OCI-LY7 (cell line): ENCODE measurements at regions not wholly inside any gene's neighbourhood (a gene's known extent, or its start where the extent isn't known, plus 50 kb on each side); places are given as distances from the start of the nearest gene placed in this dataset.

ENCODE experiments used
- BruUV-seq: library from RNA; stranded (reverse); fragments of 400-500 nt; replicated peaks from 2 replicates; lab custom pipeline; 2021; lab: Mats Ljungman, UMichigan
- CTCF ChIA-PET: fragments of 300-600 bp; sonication (Branson Sonifier 250); formaldehyde crosslinking; loops from one replicate; lab custom pipeline; 2022; ENCODE audit warnings: antibody characterized with exemption; ENCODE audit not compliant: unreplicated experiment; lab: Charles Lee
- POLR2A ChIA-PET: fragments of 300-600 bp; sonication (Branson Sonifier 250); formaldehyde crosslinking; loops from one replicate; lab custom pipeline; 2022; ENCODE audit warnings: antibody characterized with exemption; lab: Charles Lee
- DNase-seq: peaks from one replicate; pipeline ENCODE4 v3.0.0-alpha.2; 2015; ENCODE audit warnings: low spot score
- H2AFZ ChIP-seq: fragments of 200-600 bp; sonication (generic), shearing (Covaris generic); 2 replicates; pipeline ENCODE4 v1.6.1; 2014; ENCODE audit warnings: mild to moderate bottlenecking, antibody characterized with exemption, low read length, moderate library complexity
- H3K27ac ChIP-seq: fragments of 200-600 bp; sonication (generic); 2 replicates; pipeline ENCODE4 v1.5.1; 2014; ENCODE audit warnings: mixed run types, low read depth, mild to moderate bottlenecking, moderate library complexity, low read length, inconsistent platforms; ENCODE audit not compliant: poor library complexity, severe bottlenecking
- H3K36me3 ChIP-seq: fragments of 200-600 bp; sonication (generic); 2 replicates; pipeline ENCODE4 v1.6.1; 2014; ENCODE audit warnings: mild to moderate bottlenecking, antibody characterized with exemption, low read length, moderate library complexity, mixed read lengths; ENCODE audit not compliant: insufficient read depth
- H3K4me1 ChIP-seq: fragments of 200-600 bp; sonication (generic); 2 replicates; pipeline ENCODE4 v1.5.1; 2014; ENCODE audit warnings: mild to moderate bottlenecking, low read length; ENCODE audit not compliant: insufficient read depth, poor library complexity, severe bottlenecking
- H3K4me2 ChIP-seq: fragments of 200-600 bp; sonication (generic); 2 replicates; pipeline ENCODE4 v1.6.1; 2014; ENCODE audit warnings: mild to moderate bottlenecking, low read length
- H3K4me3 ChIP-seq: fragments of 200-600 bp; sonication (generic); 2 replicates; pipeline ENCODE4 v1.5.1; 2014; ENCODE audit warnings: mild to moderate bottlenecking, low read depth, low read length; ENCODE audit not compliant: poor library complexity, severe bottlenecking
- H3K79me2 ChIP-seq: fragments of 200-600 bp; sonication (generic); 2 replicates; pipeline ENCODE4 v1.6.1; 2016; ENCODE audit warnings: low read depth, mild to moderate bottlenecking, low read length, moderate library complexity, mixed read lengths; ENCODE audit not compliant: insufficient read depth
- H3K9me2 ChIP-seq: fragments of 200-600 bp; sonication (generic); 2 replicates; pipeline ENCODE4 v1.6.1; 2016; ENCODE audit warnings: mild to moderate bottlenecking, low read length, mixed read lengths; ENCODE audit not compliant: insufficient read depth
- H3K9me3 ChIP-seq: fragments of 200-600 bp; sonication (generic); 2 replicates; pipeline ENCODE4 v1.6.1; 2014; ENCODE audit warnings: mild to moderate bottlenecking, mixed run types, low read length, mixed read lengths
- H4K20me1 ChIP-seq: fragments of 200-600 bp; sonication (generic); 2 replicates; pipeline ENCODE4 v1.6.1; 2014; ENCODE audit warnings: mild to moderate bottlenecking, antibody characterized with exemption, low read length, moderate library complexity, mixed read lengths; ENCODE audit not compliant: insufficient read depth
- EZH2phosphoT487 ChIP-seq: fragments of 200-600 bp; sonication (generic); IDR thresholded peaks from 2 replicates; pipeline ENCODE4 v1.6.1; 2018; ENCODE audit warnings: low read depth, borderline replicate concordance, mild to moderate bottlenecking, mixed run types, antibody characterized with exemption, low read length, moderate library complexity, mixed read lengths
- intact Hi-C: fragments of 100-400 bp; cut with micrococcal nuclease; formaldehyde crosslinking; loops from one replicate; pipeline ENCODE4 v1.10.0; 2022; ENCODE audit not compliant: unreplicated experiment
- TF ChIP-seq, protein P1 (sequence below): fragments of 200-600 bp; sonication (generic); conservative IDR thresholded peaks from 2 replicates; pipeline ENCODE4 v1.5.1; 2014; ENCODE audit warnings: mild to moderate bottlenecking, antibody characterized with exemption, low read length, moderate library complexity, mixed read lengths

DNA sequence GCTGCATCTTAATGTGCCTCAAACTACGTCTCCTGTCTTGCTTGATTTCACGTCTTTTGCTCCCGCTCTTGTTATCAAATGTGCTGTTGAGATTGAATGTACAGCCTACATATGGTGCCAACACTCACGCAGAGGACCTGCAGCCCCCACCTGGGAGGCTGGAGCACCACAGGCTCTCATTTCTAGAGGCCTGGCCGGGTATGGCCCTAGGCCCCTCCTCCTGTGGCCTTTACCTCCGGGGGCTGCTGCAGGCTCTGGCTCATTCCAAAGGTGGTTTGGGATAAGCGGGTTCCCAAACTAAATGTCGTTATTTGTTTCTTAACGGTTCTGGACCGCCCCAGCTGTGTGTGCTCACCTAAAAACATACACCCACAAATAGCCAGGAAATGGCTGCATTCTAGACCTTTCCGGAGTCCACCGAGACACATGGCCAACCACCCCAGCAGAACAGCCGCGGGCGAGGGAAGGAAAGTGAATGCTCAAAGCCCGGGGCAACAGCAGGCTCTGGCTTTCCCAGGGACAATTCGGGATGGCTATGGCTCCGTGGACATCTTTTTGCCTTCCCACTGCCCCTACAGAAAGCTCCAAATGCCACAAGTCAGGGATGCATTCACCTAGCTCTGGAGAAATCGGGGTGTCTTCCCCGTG lies 105.9 kb downstream of the ENGASE start:
- no peak for TF ChIP-seq EZH2phosphoT487
- TF ChIP-seq, protein P1, sequence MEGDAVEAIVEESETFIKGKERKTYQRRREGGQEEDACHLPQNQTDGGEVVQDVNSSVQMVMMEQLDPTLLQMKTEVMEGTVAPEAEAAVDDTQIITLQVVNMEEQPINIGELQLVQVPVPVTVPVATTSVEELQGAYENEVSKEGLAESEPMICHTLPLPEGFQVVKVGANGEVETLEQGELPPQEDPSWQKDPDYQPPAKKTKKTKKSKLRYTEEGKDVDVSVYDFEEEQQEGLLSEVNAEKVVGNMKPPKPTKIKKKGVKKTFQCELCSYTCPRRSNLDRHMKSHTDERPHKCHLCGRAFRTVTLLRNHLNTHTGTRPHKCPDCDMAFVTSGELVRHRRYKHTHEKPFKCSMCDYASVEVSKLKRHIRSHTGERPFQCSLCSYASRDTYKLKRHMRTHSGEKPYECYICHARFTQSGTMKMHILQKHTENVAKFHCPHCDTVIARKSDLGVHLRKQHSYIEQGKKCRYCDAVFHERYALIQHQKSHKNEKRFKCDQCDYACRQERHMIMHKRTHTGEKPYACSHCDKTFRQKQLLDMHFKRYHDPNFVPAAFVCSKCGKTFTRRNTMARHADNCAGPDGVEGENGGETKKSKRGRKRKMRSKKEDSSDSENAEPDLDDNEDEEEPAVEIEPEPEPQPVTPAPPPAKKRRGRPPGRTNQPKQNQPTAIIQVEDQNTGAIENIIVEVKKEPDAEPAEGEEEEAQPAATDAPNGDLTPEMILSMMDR = no peak
- Histone ChIP-seq H3K9me3 (no peaks in the 10 kb centered on the region), H3K79me2 (no peaks in the 10 kb centered on the region), H3K36me3 (no peaks in the 10 kb centered on the region), H3K4me3 (no peak overlapping the region), H3K4me1 (no peaks in the 10 kb centered on the region), H3K27ac (no peak overlapping the region), H4K20me1 (no peaks in the 10 kb centered on the region), H2AFZ (no peak overlapping the region), H3K9me2 (no peaks in the 10 kb centered on the region), H3K4me2 (no peak overlapping the region)
- intact Hi-C loops = no loop called here
- no TSS peak for BruUV-seq
- ChIA-PET POLR2A (no interaction called here), CTCF (no interaction called here)
- no peak for DNase-seq

DNA sequence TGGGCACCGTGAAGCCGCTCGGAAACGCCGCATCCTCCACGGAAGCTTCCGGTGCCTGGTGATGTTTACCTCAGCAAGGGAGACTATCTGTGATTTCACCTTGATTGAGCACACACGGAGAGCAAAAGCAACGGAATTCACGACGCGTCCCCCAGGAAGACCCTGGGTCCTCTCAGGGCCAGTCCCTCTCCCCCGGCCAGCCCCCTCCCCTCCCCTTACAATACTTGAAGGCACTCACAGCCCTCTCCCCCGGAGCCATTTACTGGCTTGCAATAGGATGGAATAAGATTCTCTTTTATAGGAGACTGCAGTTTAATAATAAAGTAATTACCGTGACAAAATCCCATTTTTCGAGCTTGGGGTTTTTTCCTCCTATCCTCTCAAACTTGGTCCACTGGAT lies 104.7 kb downstream of the ENGASE start:
- H3K79me2 ChIP-seq = no peaks in the 10 kb centered on the region
- H4K20me1 ChIP-seq = no peaks in the 10 kb centered on the region
- ChIA-PET CTCF (no interaction called here), POLR2A (no interaction called here)
- no peaks in the 10 kb centered on the region for H3K4me1 ChIP-seq
- H3K4me2 ChIP-seq = no peak overlapping the region
- H3K27ac ChIP-seq = no peak overlapping the region
- no peak for TF ChIP-seq EZH2phosphoT487
- TF ChIP-seq, protein P1 = no peak
- H3K36me3 ChIP-seq = no peaks in the 10 kb centered on the region
- no peaks in the 10 kb centered on the region for H3K9me3 ChIP-seq
- DNase-seq = no peak
- no peak overlapping the region for H3K4me3 ChIP-seq
- no TSS peak for BruUV-seq
- no peaks in the 10 kb centered on the region for H3K9me2 ChIP-seq
- no peak overlapping the region for H2AFZ ChIP-seq
- intact Hi-C loops = no loop called here

DNA sequence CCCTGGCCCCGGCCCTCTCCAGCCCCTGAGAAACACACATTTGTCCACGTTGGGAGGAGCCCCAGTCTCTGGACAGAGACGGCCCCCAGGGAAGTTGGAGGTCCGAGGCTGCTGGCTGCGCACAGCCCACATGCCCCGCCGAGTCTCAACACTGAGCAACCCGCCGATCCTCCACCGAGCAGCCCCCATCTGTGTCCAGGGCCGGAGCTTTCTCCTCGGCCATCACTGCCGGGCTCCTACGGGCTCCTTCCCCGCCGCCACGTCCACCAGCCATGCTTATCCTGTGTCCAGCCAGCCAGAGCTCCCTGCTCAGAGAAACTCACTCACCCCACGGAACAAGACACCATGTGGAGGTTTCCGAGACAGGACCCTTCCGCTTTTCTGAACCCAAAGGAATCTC lies 103.3 kb downstream of the ENGASE start:
- Histone ChIP-seq H3K79me2 (no peaks in the 10 kb centered on the region), H3K27ac (no peak overlapping the region), H3K36me3 (no peaks in the 10 kb centered on the region), H3K4me1 (no peaks in the 10 kb centered on the region), H3K9me3 (no peaks in the 10 kb centered on the region), H3K4me2 (no peak overlapping the region), H2AFZ (no peak overlapping the region), H3K9me2 (no peaks in the 10 kb centered on the region), H4K20me1 (no peaks in the 10 kb centered on the region), H3K4me3 (no peak overlapping the region)
- intact Hi-C loops = no loop called here
- POLR2A ChIA-PET = no interaction called here
- TF ChIP-seq, protein P1 = no peak
- no peak for TF ChIP-seq EZH2phosphoT487
- no peak for DNase-seq
- CTCF ChIA-PET = no interaction called here
- no TSS peak for BruUV-seq
